GM19035 (cell line): ENCODE measurements at regions not wholly inside any gene's neighbourhood (a gene's known extent, or its start where the extent isn't known, plus 50 kb on each side); places are given as distances from the start of the nearest gene placed in this dataset.

Experiments used
- ATAC-seq: cut with Tn5 transposase; IDR thresholded peaks from one replicate; pipeline ENCODE4 v1.9.1; 2021; ENCODE audit not compliant: unreplicated experiment

- ATAC-seq, result no peak
Measured at GRCh38 chr3:57009802-57010201, 50.7 kb upstream of the SPATA12 start.

GRCh38 chr3:57009367-57009766 is 51.1 kb upstream of the SPATA12 start:
- no peak for ATAC-seq

GRCh38 chr3:57007521-57008460 is 52.7 kb upstream of the SPATA12 start:
- no peak for ATAC-seq

GRCh38 chr3:57006949-57007419 is 53.5 kb upstream of the SPATA12 start:
- ATAC-seq, result no peak

- no peak for ATAC-seq
Measured at GRCh38 chr3:57006179-57006657, 54.2 kb upstream of the SPATA12 start.

- ATAC-seq, result no peak
Measured at GRCh38 chr3:57004229-57004628, 56.2 kb upstream of the SPATA12 start.

- no peak for ATAC-seq
Measured at GRCh38 chr3:57003676-57004075, 56.8 kb upstream of the SPATA12 start.

GRCh38 chr3:57001356-57001755 is 59.1 kb upstream of the SPATA12 start:
- ATAC-seq, result no peak

- ATAC-seq, result no peak
Measured at GRCh38 chr3:57000012-57000411, 60.5 kb upstream of the SPATA12 start.

- no peak for ATAC-seq
Measured at GRCh38 chr3:56999547-56999946, 60.9 kb upstream of the SPATA12 start.

- no peak for ATAC-seq
Measured at GRCh38 chr3:56998076-56998529, 62.4 kb upstream of the SPATA12 start.

- no peak for ATAC-seq
Measured at GRCh38 chr3:56997675-56998074, 62.8 kb upstream of the SPATA12 start.

GRCh38 chr3:56997041-56997440 is 63.4 kb upstream of the SPATA12 start:
- no peak for ATAC-seq

GRCh38 chr3:56994391-56994790 is 66.1 kb upstream of the SPATA12 start:
- no peak for ATAC-seq

GRCh38 chr3:56990641-56991015 is 69.8 kb upstream of the SPATA12 start:
- ATAC-seq, result no peak

- no peak for ATAC-seq
Measured at GRCh38 chr3:56989977-56990640, 70.4 kb upstream of the SPATA12 start.

- no peak for ATAC-seq
Measured at GRCh38 chr3:56989169-56989976, 71.1 kb upstream of the SPATA12 start.

- ATAC-seq, result no peak
Measured at GRCh38 chr3:56988458-56989168, 71.9 kb upstream of the SPATA12 start.

- ATAC-seq, result no peak
Measured at GRCh38 chr3:56987238-56987895, 73.1 kb upstream of the SPATA12 start.

- ATAC-seq, result no peak
Measured at GRCh38 chr3:56986347-56986746, 74.1 kb upstream of the SPATA12 start.
